MM.1S (cell line): ENCODE measurements at regions not wholly inside any gene's neighbourhood (a gene's known extent, or its start where the extent isn't known, plus 50 kb on each side); places are given as distances from the start of the nearest gene placed in this dataset.

ENCODE experiments used
- EZH2 ChIP-seq: fragments of 300-600 bp; sonication (generic); optimal IDR thresholded peaks from 2 replicates; pipeline ENCODE3; 2017; ENCODE audit warnings: low read depth, mild to moderate bottlenecking, antibody characterized with exemption, low read length, mixed read lengths
- EZH2phosphoT487 ChIP-seq: fragments of 300-600 bp; sonication (generic); IDR thresholded peaks from 2 replicates; pipeline ENCODE4 v1.6.1; 2018; ENCODE audit warnings: antibody characterized with exemption, low read length
- TF ChIP-seq, protein P1 (sequence below): fragments of 300-600 bp; sonication (generic); IDR thresholded peaks from 2 replicates; pipeline ENCODE4 v1.5.1; 2016; ENCODE audit warnings: antibody characterized with exemption, low read length, mixed read lengths

DNA sequence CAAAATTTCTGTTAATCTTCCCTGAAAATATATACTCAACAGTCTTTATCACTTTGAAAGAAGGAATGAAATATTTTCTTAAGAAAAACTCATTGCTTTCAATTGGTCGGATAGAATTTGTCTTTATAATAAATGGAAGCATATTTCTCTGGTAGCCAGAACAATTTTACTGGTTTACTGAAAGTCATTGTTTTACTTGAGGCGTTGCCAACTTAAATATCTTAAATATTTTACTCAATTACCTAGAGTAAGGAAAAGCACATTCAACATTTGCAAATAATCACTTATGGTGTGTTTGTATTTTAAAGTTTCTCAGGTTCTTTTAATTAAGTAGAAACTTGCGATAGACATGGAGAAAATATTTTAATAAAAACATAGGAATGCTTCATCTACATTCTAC is 1181.7 kb downstream of the EFNA5 start:
- no peak for TF ChIP-seq EZH2
- TF ChIP-seq, protein P1, sequence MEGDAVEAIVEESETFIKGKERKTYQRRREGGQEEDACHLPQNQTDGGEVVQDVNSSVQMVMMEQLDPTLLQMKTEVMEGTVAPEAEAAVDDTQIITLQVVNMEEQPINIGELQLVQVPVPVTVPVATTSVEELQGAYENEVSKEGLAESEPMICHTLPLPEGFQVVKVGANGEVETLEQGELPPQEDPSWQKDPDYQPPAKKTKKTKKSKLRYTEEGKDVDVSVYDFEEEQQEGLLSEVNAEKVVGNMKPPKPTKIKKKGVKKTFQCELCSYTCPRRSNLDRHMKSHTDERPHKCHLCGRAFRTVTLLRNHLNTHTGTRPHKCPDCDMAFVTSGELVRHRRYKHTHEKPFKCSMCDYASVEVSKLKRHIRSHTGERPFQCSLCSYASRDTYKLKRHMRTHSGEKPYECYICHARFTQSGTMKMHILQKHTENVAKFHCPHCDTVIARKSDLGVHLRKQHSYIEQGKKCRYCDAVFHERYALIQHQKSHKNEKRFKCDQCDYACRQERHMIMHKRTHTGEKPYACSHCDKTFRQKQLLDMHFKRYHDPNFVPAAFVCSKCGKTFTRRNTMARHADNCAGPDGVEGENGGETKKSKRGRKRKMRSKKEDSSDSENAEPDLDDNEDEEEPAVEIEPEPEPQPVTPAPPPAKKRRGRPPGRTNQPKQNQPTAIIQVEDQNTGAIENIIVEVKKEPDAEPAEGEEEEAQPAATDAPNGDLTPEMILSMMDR = no peak
- no peak for TF ChIP-seq EZH2phosphoT487
